GM19463 (cell line): ENCODE measurements at regions not wholly inside any gene's neighbourhood (a gene's known extent, or its start where the extent isn't known, plus 50 kb on each side); places are given as distances from the start of the nearest gene placed in this dataset.
"Not testable (repeated sequence)": the region's sequence is repeated elsewhere in the genome, so short reads cannot be mapped to it uniquely, and the experiment has no call there.

ENCODE experiments used
- ATAC-seq: cut with Tn5 transposase; IDR thresholded peaks from one replicate; pipeline ENCODE4 v1.9.1; 2021; ENCODE audit warnings: mild to moderate bottlenecking, moderate library complexity; ENCODE audit not compliant: unreplicated experiment

DNA sequence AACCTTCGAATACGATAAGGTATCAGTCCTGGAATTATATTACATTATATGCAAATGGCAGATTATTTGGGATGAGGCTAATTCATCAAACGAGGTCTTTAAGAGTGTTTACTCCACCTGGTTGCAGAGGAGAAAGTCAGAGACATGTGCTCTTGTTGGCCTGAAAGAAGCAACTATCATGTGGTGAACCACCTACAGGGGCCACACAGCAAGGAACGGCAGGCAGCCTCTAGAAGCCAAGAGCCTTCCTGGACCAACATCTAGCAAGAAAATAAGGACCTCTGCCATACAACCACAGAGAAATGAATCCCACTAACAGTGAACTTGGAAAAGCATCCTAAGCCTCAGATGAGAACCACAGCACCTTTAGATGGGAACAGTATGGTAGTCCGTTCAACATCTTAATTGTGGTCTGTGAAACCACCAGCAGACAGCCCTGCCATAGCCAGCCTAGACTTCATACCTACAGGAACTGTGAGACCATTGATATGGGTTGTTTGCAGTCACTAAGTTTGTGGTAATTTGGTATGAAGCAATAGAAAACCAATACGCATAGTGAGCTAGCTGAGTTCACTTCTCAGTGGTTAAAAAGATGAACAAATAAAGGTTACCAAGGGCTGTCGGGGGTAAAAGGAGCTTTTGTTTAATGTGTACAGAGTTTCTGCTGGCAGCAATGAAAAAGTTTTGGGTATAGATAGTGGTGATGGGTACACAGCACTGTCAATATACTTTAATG lies 345.7 kb upstream of the RUNX1 start:
- ATAC-seq, result no peak

DNA sequence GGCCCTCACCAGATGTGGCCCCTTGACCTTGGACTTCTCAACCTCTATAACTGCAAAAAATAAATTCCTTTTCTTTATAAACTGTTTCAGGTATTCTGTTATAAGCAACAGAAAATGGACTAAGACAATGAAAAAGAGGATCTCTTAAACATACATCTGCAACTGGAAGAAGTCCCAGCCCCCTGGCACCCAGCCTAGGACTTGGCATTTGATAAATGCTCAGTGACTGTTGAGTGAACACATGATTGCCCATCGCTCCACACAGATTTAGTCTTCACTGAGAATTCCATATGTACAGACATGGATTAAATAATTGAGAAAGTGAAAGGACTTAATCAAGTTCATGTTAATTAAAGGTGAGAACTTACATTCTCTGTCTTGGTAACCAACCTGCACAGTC lies 344.9 kb upstream of the RUNX1 start:
- ATAC-seq, result no peak

DNA sequence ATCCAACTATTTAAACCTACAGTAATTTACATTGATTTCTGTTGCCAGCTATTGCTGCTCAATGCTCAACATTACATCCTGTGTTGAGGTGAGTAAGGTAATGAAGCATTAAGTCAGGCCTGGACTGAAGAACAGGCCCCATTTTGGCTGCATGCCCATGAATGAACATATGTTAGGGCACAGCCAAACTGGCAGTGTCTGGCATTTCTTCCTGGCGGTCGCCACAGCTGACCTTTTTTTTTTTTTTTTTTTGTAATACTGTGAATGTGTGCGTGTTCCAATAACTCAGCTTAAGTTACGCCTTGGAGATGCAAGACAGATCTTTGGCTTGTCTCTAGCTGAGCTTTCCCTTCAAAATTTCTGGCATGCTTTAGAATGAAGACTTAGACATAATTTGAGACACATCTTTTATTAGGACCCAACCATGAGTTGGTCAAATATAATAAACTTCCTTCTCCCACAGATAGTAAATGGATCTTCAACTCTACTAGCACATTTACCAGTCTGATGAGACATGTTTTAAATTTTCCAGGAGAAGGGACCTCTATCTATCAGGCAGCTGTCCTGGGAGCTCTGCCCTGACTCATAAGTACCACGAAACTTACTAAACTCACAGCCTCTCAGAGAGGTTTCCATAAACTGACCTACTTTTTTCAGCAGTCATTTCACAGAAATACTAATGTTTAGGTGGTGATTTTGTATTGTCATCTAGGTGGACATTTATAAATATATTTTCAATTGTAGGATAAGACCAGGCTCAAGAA lies 341.1 kb upstream of the RUNX1 start:
- ATAC-seq, result no peak

DNA sequence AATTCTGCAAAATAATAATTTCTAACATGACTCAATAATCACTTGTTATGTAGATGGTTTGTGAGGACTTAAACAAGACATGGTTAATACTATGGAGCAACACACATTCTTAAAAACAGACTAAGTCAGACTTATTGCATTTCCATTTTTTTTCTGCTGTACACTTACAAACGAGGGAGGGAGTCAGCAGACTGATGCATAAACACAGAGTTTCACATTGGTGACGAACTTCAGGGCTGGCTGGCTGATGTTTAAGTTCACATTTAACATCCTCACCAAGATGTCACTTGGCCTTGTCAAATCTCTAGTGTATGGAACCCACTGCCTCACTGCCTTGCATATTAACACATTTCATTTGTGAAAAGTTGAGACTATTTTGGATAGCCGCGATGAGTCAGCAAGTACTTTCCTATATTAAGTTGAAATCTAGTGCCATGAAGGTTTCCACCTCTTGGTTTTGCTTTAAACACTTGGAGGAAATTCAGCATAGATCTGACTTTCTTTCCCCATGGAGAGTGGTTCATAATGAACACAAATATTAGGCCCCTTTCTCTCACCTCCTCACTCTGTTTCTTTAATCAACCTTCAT lies 337.5 kb upstream of the RUNX1 start:
- ATAC-seq, result no peak

DNA sequence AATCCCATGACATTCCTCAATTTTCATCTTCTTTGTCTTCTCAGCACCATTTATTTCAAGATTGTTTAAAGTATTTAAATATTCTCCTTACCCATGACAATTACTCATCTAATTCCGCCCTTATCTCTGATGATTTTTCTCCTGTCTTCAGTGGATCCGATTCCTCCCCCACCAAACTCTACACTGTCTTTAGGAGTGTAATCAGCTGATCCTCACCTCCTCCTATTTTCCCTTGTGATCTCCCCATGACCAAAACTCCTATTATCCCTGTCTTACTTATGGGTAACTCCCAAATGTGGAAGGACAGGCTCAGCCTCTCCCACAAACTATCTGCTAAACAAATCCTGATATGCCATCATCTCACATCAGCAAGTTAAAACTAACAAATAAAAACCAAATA lies 335.3 kb upstream of the RUNX1 start:
- no peak for ATAC-seq

DNA sequence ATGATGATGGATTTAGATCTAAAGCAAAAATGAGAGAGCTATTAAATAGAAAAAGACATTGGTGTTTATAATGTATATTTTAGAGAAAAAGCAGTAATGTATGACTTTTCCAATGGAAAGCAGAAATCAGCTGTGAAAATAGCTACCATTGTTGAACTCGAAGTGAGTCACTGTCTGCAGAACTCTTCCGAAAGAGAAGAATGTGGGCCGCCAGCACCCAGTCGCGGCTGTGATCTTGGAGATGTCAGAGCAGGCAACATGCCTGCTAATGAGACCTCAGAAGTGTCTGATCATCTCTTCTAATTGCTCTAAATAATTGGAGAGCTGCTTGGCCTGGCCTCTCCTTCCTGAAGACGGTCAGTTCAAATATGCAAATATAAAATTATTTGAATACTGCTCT lies 333.6 kb upstream of the RUNX1 start:
- no peak for ATAC-seq

DNA sequence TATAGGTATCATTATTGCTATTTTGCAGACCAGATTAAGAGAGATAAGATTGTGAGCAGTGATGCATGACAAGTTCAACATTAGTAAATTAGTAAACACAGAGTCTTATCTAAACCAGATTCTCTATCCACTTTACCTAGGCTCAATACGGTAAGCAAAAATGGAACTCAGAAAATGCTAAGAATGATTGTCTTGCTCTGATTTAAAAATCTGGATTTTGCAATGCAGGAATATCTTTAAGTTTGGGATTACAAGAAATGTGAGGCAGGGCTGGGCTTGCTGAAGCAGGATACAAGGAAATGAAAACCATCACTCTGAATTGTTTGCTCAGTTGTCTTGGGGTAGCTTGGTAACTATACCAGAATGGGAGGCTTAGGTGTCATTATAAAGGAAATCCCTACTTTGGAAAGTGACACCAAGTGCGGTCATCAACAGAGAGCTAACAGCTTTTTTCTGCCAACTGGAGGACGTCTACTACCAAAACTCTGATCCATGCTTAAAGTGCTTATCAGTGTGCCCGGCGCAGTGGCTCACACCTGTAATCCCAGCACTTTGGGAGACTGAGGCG lies 332.7 kb upstream of the RUNX1 start:
- ATAC-seq, result no peak

DNA sequence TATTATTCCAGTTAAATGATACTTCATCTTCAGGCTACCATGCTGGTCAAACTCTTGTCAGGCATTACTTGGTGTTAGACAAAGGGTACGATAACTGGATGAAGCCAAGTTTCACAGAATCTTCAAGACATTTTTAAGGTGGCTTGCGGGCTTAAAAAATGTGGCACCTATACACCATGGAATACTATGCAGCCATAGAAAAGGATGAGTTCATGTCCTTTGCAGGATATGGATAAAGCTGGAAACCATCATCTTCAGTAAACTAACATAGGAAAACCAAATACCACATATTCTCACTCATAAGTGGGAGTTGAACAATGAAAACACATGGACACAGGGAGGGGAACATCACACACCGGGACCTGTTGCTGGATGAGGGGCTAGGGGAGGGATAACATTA lies 331.2 kb upstream of the RUNX1 start:
- not testable (repeated sequence) for ATAC-seq

DNA sequence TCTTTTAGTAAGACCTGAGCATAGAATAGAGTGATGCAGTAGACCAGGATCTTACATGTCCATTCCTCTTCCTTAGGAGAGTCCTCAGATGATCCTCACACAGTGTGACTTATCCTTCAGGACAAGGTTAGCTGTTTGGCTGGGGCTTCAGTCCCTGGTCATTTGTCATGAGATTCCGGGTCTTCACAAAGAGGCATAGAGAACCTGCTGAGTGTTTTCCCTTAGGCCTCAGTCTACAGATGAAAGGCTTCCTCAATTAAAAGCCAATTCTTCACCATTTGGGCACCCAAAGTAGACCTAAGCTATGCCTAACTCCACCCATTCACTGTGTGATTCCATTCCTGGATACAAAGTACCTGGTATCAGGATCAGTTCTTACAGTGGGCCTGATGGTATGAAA lies 329.8 kb upstream of the RUNX1 start:
- no peak for ATAC-seq

DNA sequence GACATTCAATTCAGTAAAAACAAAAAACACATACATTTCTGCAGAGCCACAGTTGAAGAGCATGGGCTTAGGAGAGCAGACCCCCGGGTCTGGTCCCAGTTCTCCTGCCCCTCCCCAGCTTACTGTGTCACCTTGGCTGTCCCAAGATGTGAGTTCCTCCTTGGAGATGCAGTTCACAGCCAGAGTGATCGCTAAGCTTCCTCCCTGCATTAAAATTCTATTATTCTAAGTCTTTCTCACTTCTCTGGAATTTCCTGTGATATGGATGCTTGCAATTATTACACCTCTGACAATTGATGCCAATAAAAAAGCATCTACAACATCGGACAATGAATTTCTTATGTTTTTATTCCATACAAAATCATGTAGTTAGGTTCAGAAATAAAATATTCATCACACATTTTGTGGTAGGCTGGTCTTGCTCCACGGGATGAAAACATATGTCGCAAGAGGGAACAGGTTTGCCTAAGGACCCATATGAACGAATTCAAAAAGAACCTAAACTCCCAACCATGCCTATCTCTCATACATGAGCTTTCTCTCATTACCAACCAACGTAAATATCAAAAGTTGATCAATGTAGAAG lies 328.5 kb upstream of the RUNX1 start:
- ATAC-seq, result no peak

DNA sequence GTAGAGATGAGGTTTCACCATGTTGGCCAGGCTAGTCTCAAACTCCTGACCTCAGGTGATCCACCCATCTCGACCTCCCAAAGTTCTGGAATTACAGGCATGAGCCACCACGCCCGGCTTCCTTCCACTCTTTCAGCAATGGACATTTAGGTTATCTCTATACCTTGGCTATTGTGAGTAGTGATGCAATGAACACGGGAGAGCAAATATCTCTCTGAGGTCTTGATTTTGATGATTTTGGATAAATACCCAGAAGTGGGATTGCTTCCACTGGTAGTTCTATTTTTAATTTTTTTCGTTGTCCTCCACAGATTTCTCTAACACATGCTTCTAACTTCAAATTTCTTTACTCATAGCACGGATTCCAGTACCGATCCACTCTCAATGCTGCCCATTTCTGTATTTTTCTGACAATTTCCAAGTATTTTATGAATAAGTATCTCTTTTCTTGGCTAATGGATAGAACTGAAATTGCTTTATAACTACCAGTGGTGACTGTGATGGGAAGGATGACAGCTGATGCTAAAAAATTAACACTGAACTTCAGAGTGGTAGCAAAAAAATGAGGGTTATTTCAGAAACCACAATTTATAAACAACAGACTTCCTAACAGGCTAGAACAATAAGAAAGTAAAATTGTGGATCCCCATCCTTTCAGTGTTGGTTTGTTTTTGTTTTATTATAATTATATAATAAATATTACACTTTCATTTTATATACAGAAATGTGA lies 327.5 kb upstream of the RUNX1 start:
- ATAC-seq, result no peak

DNA sequence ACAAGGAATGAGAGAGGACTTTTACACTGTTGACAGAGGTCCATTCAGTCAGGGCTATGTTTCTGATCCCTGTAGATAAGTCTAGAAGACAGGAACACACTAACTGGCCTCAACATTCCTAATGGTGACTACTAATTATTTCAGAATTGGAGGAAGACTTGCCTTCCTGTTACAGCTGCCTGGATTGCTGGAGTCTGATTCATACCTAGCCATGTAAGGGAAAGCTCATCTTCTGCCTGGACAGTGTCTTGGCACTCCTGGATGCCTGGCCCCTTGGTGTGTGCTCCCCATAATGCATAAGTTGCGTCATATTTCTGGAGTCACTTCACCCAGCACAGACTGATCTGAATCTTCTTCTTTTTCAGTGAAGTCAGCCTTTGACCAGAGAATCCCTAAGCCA lies 326.0 kb upstream of the RUNX1 start:
- no peak for ATAC-seq

DNA sequence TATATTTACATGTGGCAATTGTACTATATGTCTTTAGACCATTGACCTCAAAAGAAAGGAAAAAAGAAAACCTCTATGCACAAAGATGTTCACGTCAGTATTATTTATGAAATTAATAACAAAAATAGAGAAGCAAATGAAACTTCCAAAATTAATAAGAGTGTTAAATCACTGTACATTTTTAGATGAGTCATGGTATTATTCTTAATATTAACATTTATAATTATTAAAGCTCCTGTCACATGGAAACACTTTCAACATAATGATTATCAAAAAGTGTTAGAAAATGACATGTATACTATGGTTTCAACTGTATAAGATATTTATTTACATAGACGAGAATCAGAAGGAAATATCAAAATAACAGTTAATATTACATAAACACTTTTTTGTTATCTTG lies 324.9 kb upstream of the RUNX1 start:
- no peak for ATAC-seq

DNA sequence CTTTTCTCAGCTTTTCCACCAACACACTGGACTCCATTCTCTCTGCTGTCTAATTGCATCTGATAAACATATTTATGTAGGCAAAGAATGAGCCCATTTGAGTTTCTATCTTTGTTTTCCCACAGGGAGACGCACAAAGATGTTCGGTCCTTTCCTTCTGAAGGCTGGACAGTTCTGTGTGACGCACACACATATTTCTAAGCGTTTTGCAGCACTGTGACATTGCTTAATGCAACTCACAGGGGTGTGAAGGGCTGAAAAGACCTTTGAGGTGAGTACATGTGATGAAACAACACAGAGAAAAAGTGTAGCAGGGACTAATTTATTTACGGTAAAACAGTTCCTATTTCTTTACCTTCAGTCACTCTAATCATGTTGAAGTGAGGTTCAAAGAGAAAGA lies 323.1 kb upstream of the RUNX1 start:
- no peak for ATAC-seq

DNA sequence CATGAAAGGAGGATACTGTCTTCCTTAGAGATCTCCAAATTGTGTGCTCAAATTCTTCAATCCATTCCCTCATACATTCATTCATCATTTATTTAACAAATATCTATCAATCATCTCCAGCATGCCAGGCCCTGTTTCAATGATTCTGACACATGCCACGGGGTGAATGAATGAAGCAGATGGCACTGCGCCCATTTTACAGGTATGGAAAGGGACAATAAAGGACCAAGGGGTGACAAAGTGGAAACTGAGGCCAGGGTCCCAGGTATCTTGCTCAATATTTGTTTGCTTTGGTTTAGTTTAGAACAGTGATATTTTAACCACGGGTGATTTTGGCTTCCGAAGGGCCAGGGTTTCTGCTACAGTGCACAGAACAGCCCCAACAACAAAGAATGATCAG lies 321.6 kb upstream of the RUNX1 start:
- ATAC-seq, result no peak

DNA sequence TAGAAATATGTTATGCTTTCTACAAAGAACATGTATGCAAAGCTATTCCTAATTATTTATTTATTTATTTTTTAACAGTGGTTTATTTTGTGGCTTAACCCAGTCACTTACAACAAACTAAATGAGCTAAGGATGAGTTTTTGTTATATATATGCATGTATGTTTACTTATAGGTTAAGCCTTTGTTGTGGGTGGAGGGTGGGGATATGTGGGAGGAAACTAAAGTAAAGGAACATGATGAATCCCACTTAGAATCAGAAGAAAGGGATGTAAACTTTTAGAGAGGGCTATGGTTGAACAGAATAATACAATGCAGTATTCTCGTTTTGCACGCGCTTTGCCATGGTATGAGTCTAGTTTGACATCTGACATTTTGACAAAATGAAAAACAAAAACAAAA lies 321.0 kb upstream of the RUNX1 start:
- no peak for ATAC-seq

DNA sequence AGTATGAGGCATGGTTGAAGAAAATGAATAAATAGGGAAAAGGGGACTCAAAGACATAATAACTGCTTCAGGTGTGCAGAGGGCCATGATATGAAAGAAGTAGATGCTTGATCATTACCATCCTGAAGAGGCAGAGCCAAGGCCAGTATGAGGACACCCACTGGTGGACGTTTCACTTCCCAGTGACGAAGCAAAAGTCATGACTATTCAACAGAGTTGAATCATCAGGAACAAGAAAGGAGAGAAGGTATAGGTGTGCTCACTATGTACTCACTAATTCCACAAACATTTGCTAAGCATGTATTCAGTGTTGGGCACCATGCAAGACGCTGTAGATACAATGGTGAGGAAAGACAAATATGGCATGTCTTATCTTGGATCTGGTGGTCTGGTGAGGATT lies 319.2 kb upstream of the RUNX1 start:
- ATAC-seq, result no peak

DNA sequence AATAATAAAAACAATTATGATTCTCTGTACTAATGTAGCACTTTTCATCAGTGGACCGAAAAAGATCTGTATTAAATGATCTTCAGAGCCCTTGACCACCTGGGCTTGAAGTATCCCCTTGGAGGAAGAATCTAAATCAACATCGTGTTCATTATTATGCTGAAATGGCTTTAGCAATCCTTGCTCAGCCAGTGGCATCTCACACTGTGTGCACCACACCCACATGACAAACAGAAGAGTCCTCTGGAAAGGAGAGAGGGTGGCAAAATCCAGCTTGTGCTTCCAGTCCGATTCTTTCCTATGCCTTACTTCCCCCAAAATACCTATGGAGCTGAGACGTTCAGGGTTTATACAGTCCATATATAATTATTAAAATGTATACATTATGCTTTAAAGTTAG lies 318.5 kb upstream of the RUNX1 start:
- no peak for ATAC-seq

DNA sequence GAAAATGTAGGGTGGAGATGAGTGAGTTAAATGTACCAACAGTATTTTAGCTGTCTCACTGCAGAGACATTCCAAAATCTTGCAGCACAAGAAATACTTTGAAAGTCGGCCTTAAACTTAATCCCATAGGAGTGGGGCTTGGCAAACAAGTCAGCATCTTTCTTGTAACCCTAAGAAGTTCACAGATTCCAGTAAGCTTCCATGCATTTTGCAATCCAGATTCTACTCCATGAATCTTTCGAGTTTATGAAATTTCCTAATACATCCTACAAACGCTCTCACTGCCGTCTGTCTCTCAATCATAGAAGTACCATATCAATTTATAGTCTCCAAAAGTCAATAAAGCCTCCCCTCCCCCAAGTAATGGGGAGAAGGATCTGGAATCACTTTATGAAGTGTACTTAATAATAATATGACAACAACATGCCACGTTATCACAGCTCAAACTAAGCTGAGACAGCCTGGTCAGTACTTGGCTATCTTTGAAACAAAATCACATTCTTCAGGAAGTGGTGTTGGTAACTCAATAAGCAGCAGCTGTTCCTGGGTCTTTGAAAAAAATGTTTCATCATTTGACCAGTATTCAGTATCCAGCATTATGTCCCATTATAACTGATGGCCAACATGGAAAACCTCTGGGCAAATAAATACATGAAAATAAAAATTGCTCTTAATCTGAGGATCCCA lies 317.4 kb upstream of the RUNX1 start:
- ATAC-seq, result no peak

DNA sequence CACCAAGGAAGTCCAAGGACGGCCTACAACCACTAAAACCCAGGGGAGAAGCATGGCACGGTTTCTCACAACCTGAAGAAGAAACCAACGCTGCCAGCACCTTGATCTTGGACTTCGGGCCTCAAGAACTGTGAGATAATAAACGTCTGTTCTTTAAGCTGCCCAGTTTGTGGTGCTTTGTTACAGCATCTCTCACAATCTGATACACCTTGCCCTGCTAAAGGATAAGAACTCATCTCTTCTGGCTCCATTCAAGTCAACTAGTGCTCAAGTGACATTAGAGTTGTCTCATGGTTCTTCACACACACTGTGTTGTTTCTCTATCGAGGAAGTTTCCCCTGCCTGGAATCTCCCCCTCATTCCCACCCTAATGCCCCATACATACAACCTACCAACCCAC lies 314.4 kb upstream of the RUNX1 start:
- no peak for ATAC-seq
